Activated CD4-positive, alpha-beta T cell treated with anti-CD3 and anti-CD28 coated beads for 4 hours (primary cell): ENCODE measurements at regions not wholly inside any gene's neighbourhood (a gene's known extent, or its start where the extent isn't known, plus 50 kb on each side); places are given as distances from the start of the nearest gene placed in this dataset.

Experiments
- DNase-seq, 2 donors: peaks; one replicate each; pipeline ENCODE4 v3.0.0-alpha.2; 2020

DNA sequence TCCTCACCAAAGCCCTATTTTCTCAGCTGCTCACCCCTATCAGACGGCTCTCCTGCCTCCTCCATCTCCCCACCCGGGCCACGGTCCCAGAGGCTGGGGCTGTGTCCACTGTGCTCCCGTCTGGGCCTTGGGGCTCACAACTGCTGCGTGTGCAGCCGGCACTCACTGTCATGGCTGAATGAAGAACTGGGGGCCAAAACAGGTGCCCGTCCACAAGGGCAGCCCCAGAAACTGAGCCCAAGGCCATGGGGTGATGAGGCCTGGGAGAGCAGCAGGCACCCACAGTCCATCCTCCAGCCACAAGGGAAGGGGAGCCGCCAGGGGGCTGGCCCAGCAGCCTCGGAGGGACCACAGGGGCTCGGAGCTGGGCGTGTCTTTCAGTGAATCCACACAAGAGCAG is 159.5 kb downstream of the DLL1 start:
- DNase-seq, result no peak

DNA sequence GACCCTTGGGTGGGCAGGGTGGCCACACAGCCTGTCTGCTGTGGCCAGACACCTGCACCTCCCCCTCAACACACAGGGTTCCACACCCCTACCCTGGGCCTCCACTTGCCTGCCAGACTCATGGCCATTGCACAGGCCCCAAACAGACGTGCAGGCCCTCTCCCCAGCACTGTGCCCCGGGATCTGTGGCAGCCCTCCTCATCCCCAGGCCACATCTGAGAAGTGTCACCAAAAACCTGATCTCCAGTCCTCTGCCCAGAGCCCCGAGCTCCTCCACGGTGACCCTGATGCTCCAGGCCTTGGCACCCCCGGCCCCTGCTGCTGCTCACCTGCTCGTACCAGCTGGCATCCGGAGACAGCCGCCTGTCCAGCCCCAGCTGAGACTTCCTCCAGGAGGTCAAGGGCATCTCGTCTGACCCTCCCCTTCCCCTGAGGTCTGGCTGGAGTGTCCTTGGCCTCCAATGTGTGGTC is 160.1 kb downstream of the DLL1 start:
- DNase-seq, result no peak

DNA sequence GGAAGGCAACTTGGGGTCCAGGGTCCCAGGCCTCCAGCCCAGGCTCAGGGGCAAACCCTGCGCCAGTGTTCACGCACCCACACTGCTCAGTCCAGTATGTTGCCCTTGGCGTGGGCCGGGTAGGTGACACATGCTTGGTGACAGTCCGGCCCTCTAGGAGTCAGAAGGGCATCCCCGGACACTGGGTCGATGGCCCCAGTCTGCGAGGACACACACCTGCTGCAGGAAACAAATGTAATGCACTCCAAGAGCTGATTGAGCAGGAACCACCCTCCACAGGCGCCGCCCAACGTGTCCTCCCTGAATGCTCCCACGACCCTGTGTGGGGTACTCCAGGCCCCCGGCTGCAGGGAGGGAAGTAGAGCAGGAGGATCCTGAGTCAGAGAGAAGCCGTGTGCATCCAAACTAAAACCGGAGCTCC is 160.7 kb downstream of the DLL1 start:
- no peak for DNase-seq

DNA sequence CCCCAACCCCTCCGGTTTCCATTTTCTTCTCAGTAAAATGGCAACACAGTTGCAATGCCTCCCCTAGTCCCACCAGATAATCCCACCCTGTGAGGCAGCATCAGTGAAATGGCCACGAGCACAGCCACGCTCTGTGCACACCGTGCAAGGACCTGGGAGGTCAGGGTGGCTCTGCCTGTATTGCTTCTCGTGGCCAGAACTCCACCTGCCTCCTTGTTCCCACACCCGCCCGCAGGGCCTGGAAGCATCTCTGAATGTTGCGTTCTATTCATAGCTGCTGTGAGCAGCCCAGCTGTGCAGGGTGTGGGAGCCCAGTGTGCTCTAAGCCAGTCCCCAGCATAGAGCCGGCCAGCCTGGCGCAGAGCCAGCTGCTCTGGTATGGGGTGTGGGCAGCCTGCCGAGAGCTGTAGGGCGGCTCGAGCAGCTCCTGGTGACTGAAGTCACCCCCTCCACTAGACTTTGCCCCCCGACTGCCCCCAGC is 161.1 kb downstream of the DLL1 start:
- no peak for DNase-seq

DNA sequence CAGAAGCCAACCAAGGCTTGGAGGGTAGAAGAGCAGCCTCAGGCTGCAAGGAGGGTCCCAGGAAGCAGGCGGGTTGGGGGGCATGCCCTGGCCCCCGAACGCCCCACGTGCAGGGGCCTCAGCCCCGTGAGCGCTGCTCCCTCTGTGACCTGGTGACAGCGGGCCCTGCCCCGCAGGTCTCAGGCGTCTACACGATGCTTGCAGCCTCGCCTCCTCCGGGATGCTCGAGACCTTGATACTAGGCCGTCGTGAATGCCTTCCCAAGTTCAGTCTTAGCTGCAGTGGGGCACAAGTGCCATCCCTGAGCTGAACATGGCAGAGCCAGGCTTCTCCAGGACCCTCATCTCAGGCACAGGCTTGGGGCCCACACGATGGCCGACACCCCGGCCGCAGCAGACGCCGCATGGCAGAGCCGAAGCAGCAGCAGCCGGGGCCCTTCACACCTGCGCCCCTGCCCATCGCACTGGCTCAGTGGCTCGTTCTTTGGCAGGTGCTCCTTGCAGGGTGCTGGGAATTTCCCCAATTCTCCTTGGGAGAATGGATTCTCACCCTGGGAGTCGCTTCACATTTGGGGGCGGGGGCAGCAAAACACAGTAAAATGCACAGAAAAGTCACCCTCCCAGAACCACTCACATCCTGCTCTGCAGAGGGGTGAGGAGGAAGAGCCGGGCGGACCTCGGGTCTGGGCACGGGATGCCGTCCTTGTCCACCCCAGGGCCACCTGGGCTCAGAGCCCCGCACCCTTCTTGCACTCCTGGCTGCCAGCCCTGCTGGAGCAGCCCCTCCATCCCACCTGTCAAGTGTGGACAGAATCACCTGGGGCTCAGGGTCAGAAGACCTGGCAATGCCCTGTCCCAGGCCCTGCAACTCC is 161.8 kb downstream of the DLL1 start:
- no peak for DNase-seq

- no peak for DNase-seq
Observed at GRCh38 chr6:170128346-170128745, 162.5 kb downstream of the DLL1 start.

DNA sequence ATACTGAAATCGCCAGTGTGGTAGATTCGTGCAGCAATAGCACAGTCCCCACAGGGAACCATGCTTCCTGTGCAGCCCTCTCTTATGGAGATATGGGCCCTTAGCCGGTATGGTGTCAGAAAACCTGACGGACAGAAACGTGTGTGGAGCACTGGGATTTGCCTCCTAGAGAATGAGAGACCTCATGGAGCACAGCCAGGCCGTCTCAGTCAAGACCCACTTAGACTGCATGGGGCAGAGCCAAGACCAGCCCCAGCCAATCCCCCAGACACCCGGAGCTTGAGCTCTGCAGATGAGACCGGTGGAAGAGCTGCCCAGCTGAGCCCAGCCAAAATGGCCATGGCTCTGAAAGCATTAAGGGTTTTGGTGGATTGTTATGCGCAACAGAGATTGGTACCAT is 163.7 kb downstream of the DLL1 start:
- DNase-seq, result no peak

- DNase-seq, result no peak
Observed at GRCh38 chr6:170125456-170126300, 165.2 kb downstream of the DLL1 start.

GRCh38 chr6:170124836-170125235 is 166.0 kb downstream of the DLL1 start:
- no peak for DNase-seq

DNA sequence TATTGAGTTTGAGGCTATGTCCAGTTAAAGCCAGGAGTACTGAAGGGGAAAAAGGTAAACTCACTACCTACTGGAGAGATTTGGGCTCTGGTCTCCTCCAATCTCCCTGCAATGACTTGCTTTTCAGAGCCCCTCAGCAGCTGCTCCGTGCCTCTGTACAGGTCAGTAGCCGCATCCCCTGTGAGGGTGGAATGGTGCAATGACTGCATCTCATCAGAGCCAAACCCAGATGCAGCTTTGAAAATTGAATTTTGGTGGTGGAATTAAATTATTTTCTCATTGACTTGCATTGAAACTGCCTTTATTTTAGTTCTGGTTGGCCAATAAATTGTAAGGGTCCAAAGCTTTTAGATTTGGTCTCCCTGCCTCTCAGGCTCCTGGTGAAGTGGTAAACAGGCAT is 166.7 kb downstream of the DLL1 start:
- no peak for DNase-seq

DNA sequence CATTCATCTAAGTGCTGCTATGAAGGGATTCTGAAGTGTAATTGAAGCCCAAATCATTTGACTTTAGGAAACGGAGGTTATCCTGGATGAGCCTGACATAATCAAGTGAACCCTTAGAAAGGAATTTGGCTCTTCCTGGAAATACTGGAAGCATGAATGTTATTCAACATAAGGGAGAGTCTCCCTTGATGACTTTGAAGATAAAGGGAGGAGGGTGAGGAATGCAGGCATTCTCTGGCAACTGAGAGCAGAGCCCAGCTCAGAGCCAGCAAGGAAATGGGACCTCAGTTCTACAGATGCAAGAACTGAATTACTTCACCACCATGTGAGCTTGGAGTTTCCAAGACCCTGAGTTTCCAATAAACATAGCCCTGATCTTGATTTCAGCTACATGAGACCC is 168.2 kb downstream of the DLL1 start:
- no peak for DNase-seq

- no peak for DNase-seq
Observed at GRCh38 chr6:170117111-170117972, 173.5 kb downstream of the DLL1 start.

- DNase-seq, result no peak
Observed at GRCh38 chr6:170116636-170117035, 174.2 kb downstream of the DLL1 start.

GRCh38 chr6:170114956-170115855 is 175.7 kb downstream of the DLL1 start:
- DNase-seq, result no peak

- DNase-seq, result no peak
Observed at GRCh38 chr6:170114187-170114945, 176.5 kb downstream of the DLL1 start.

DNA sequence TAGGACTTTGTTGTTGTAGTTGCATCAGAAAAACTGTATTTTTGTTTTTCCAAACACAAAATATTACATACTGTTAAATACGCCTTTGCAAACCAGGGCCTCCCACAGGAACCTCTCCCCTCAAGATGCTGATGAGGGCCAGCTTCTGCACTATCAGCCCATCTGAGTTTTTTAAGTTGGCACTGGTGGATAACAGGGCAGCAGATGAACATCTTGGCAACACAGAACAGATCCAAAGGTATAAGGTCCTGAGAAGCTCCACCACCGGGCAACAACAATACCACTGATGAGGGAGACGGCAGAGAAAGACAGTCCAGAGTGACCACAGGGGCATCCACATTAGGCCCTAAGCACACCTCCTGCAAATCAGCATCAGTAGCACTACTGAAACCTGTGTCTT is 177.7 kb downstream of the DLL1 start:
- no peak for DNase-seq

- DNase-seq, result no peak
Observed at GRCh38 chr6:170112583-170112860, 178.4 kb downstream of the DLL1 start.

DNA sequence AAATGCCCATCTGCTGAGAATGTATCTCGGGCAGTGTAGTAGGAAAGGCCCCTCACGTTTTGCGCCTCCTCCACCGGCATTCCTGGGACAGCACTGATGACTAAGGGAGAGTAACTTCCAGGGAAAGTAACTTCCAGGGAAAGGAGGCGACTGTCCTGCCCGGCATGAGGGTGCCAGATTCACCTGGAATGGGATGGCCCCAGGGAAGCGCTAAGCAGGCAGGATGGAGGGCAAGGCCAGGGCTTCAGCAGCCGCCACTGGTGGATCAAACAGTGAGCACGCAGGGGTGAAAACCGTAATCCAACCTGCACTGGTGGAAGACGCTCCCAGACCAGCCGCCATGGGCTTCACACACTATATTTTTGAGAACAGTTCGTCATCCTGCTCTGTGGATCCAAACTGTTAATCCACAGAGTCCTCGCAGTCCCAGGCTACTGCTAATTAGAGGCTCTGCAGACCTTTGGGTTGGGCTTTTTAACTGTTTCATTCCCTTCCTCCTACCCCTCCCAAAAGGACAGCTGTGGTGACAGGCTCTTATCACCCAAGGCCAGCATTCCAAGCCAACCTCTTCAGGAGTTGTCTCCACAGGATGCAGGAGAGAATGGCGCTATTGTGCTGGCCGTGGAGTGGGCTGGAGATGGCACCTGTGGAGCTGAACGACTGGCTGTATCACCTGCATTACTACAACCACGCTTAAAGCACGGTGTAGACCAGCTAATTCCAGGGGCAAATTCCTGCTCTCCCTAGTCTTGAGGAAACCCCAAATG is 178.9 kb downstream of the DLL1 start:
- no peak for DNase-seq

GRCh38 chr6:170111141-170111664 is 179.7 kb downstream of the DLL1 start:
- no peak for DNase-seq
